ENCODE measurements at regions not wholly inside any gene's neighbourhood (a gene's known extent, or its start where the extent isn't known, plus 50 kb on each side); places are given as distances from the start of the nearest gene placed in this dataset.

GRCh38 chr5:144065786-144066185 lies 104.7 kb downstream of the YIPF5 start:
- H3K4me1 Mint-ChIP-seq: no peaks in the 10 kb centered on the region
- Histone ChIP-seq H3K79me2 (ENCODE audit: insufficient read depth, low read length) (no peaks in the 10 kb centered on the region), H3K36me3 (replicated peaks in 1 of 2; ENCODE audit: control insufficient read depth in 1 of 2, insufficient read depth in 2 of 2, low read length in 2 of 2) (no peaks in the 10 kb centered on the region), H3K4me3 (replicated peaks in 1 of 3; ENCODE audit: low read depth in 2 of 3, low read length in 3 of 3) (no peak overlapping the region), H3K27ac (ENCODE audit: low read depth in 1 of 2, low read length in 2 of 2) (no peak overlapping the region), H3K9me3 (replicated peaks in 1 of 2; ENCODE audit: control insufficient read depth in 1 of 2, insufficient read depth in 1 of 2, low read length in 2 of 2) (no peaks in the 10 kb centered on the region), H2AFZ (ENCODE audit: insufficient read depth, low read depth, low read length, poor library complexity, severe bottlenecking) (no peak overlapping the region), H4K20me1 (ENCODE audit: insufficient read depth, low read length) (no peaks in the 10 kb centered on the region), H3K27me3 (ENCODE audit: control insufficient read depth in 2 of 2, insufficient read depth in 2 of 2, low read length in 2 of 2) (no peaks in the 10 kb centered on the region), H3K9ac (ENCODE audit: insufficient read depth, low read length, poor library complexity, severe bottlenecking) (no peak overlapping the region), H3K4me1 (ENCODE audit: control insufficient read depth in 1 of 2, insufficient read depth in 2 of 2, low read length in 2 of 2) (no peaks in the 10 kb centered on the region), H3K4me2 (replicated peaks; ENCODE audit: extremely low read depth, low read length, poor library complexity, severe bottlenecking) (no peak overlapping the region)
- DNase-seq: no peak
- no peak overlapping the region for H3K27ac Mint-ChIP-seq
- peaks cover 0 to 8% (median 0%) of the 10 kb centered on the region in 7 donors for H3K9me3 Mint-ChIP-seq
- WGBS (ENCODE audit: insufficient coverage): no CpG with 5 or more reads among the region's 2 CpGs
- intact Hi-C loops (cut with micrococcal nuclease): no loop called here
- H3K27me3 Mint-ChIP-seq (ENCODE audit: low read depth in 3 of 3): peaks cover 0 to 3% (median 2%) of the 10 kb centered on the region in 3 donors
- H3K36me3 Mint-ChIP-seq: no peaks in the 10 kb centered on the region
- no peak overlapping the region for H3K4me3 Mint-ChIP-seq
- no peak for TF ChIP-seq CTCF (IDR thresholded peaks at IDR 0.05)

GRCh38 chr5:144072518-144072927 lies 97.9 kb downstream of the YIPF5 start:
- no peaks in the 10 kb centered on the region for H3K4me1 ChIP-seq (ENCODE audit: control insufficient read depth in 1 of 2, insufficient read depth in 2 of 2, low read length in 2 of 2)
- H3K4me3 ChIP-seq (replicated peaks in 1 of 3; ENCODE audit: low read depth in 2 of 3, low read length in 3 of 3): no peak overlapping the region
- no peak overlapping the region for H3K27ac ChIP-seq (ENCODE audit: low read depth in 1 of 2, low read length in 2 of 2)
- no peaks in the 10 kb centered on the region for H4K20me1 ChIP-seq (ENCODE audit: insufficient read depth, low read length)
- Mint-ChIP-seq H3K36me3 (no peaks in the 10 kb centered on the region), H3K4me1 (no peaks in the 10 kb centered on the region), H3K27me3 (ENCODE audit: low read depth in 3 of 3) (peaks cover 1 to 3% (median 3%) of the 10 kb centered on the region in 3 donors), H3K4me3 (no peak overlapping the region), H3K27ac (no peak overlapping the region), H3K9me3 (peaks cover 2 to 9% (median 8%) of the 10 kb centered on the region in 7 donors)
- no peaks in the 10 kb centered on the region for H3K36me3 ChIP-seq (replicated peaks in 1 of 2; ENCODE audit: control insufficient read depth in 1 of 2, insufficient read depth in 2 of 2, low read length in 2 of 2)
- no peak overlapping the region for H2AFZ ChIP-seq (ENCODE audit: insufficient read depth, low read depth, low read length, poor library complexity, severe bottlenecking)
- intact Hi-C loops (cut with micrococcal nuclease): no loop called here
- no peak for TF ChIP-seq CTCF (IDR thresholded peaks at IDR 0.05)
- H3K9ac ChIP-seq (ENCODE audit: insufficient read depth, low read length, poor library complexity, severe bottlenecking): no peak overlapping the region
- H3K9me3 ChIP-seq (replicated peaks in 1 of 2; ENCODE audit: control insufficient read depth in 1 of 2, insufficient read depth in 1 of 2, low read length in 2 of 2): peaks cover 6 to 10% of the 10 kb centered on the region in 2 donors
- no peaks in the 10 kb centered on the region for H3K27me3 ChIP-seq (ENCODE audit: control insufficient read depth in 2 of 2, insufficient read depth in 2 of 2, low read length in 2 of 2)
- H3K79me2 ChIP-seq (ENCODE audit: insufficient read depth, low read length): no peaks in the 10 kb centered on the region
- H3K4me2 ChIP-seq (replicated peaks; ENCODE audit: extremely low read depth, low read length, poor library complexity, severe bottlenecking): no peak overlapping the region
- DNase-seq: no peak
